ENCODE measurements at regions not wholly inside any gene's neighbourhood (a gene's known extent, or its start where the extent isn't known, plus 50 kb on each side); places are given as distances from the start of the nearest gene placed in this dataset.

GRCh38 chr1:232393010-232393409 is 236.9 kb downstream of the SIPA1L2 start:
- TF ChIP-seq JUN (IDR thresholded peaks at IDR 0.05; ENCODE audit: borderline replicate concordance, insufficient read depth, insufficient read length, low read depth): no peak
- no peak for TF ChIP-seq CTCF (IDR thresholded peaks at IDR 0.05; ENCODE audit: extremely low read depth in 1 of 2, insufficient read depth in 1 of 2, low read depth in 1 of 2, low read length in 2 of 2)
- no peak for TF ChIP-seq POLR2A (IDR thresholded peaks at IDR 0.05; ENCODE audit: low read depth, low read length)
- no peak for TF ChIP-seq FOS (IDR thresholded peaks at IDR 0.05; ENCODE audit: borderline replicate concordance, insufficient read depth, low read length)
- TF ChIP-seq EZH2 (IDR thresholded peaks at IDR 0.05; ENCODE audit: borderline replicate concordance, low read depth, low read length, severe bottlenecking): no peak
- TF ChIP-seq POLR2AphosphoS5 (IDR thresholded peaks at IDR 0.05; ENCODE audit: insufficient read depth, low read depth, low read length): no peak
- no peak for TF ChIP-seq MAX (IDR thresholded peaks at IDR 0.05; ENCODE audit: insufficient read depth, insufficient read length)
- no peak for TF ChIP-seq MYC (IDR thresholded peaks at IDR 0.05; ENCODE audit: low read depth, low read length)
- TF ChIP-seq GATA2 (IDR thresholded peaks at IDR 0.05; ENCODE audit: insufficient read depth, insufficient read length, low read depth, low read length): no peak

Measured in endothelial cell of umbilical vein (primary cell).